NCI-H2107 treated with DMSO at 0.1 percent for 48 hours (cell line): ENCODE measurements at regions not wholly inside any gene's neighbourhood (a gene's known extent, or its start where the extent isn't known, plus 50 kb on each side); places are given as distances from the start of the nearest gene placed in this dataset.
"Not testable (repeated sequence)": the region's sequence is repeated elsewhere in the genome, so short reads cannot be mapped to it uniquely, and the experiment has no call there.

Experiments used
- DNase-seq: peaks from one replicate; lab custom pipeline; 2025; ENCODE audit not compliant: unreplicated experiment; lab: John Stamatoyannopoulos, UW

- DNase-seq, result no peak
Observed at GRCh38 chr4:32601848-32602247, 1881.7 kb downstream of the PCDH7 start.

GRCh38 chr4:32607978-32608377, 1887.8 kb downstream of the PCDH7 start:
- no peak for DNase-seq

DNA sequence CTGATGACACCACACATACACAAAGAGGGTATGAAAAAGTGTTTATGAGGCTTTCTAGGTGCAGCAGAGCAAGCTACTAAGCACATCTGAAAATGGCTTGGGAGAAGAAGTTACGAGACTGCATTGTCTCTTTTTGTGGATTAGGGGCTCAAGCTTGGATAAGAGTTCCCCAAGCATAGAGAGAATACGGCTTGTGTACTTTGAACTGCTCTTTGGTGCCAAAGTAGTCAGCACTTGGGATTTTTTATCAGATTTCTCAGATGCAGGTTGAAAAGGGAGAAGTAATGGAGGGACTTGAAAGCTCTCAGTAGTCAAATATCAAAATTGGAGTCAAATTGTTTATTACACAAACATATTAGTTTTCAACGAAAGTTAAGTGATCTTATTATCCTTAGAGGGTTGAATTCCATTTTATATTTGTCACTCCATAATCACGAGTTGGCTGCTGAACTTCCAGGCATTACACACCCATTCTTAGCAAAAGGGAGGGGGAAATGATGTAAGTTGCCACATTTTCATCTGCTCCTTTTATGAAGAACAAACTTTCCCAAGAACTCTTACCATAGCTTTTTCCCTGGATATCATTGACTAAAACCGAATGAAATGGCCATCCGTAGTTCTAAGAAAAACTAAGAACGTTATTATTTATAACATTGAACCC, 1904.9 kb downstream of the PCDH7 start:
- no peak for DNase-seq

DNA sequence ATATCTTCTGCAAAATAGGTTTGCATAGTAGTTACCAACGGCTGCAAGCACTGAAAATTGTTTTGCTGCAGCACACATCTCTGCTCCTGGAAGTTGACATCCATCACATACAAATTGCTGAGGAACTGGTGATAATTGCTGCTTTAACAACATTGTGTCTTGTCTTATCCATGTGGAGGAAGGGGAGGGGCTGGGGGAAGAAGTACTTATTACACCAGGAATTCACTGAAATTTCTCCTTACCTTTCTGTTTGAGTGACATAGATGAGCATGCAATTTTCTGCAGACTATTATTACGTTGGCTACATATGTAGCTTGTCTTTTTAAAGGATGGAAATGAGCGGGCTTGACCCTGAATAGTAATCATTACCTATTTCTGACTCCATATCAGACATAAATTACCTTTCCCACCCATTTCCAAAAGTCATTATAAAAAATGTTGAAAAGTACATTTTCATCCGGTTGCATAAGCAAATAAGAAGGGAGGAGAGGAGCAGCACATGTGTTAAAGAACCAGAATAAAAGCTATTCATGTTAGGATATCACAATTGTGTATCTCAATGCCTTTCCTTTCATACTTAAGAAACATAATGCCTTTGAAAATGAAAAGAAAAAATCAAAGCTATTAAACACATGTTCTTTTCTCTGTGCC, 1905.6 kb downstream of the PCDH7 start:
- DNase-seq, result no peak

- DNase-seq, result no peak
Observed at GRCh38 chr4:32631831-32632230, 1911.7 kb downstream of the PCDH7 start.

- DNase-seq, result no peak
Observed at GRCh38 chr4:32633421-32633820, 1913.3 kb downstream of the PCDH7 start.

GRCh38 chr4:32645653-32646052, 1925.5 kb downstream of the PCDH7 start:
- DNase-seq, result no peak

DNA sequence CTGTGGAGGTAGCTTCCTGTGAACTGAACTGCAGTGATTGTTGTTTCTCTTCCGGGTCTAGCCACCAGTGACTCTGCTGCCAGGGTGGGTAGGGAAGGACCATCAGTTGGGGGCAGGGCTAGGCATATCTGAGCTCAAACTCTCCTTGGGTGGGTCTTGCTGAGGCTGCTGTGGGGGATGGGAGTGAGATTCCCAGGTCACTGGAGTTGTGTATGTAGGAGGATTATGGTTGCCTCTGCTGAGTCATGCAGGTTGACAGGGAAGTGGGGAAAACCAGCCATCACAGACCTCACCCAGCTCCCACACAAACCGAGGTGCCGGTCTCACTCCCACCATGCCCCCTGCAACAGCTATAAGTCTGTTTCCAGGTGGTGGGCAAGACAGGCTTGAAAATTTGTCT, 1937.8 kb downstream of the PCDH7 start:
- no peak for DNase-seq

DNA sequence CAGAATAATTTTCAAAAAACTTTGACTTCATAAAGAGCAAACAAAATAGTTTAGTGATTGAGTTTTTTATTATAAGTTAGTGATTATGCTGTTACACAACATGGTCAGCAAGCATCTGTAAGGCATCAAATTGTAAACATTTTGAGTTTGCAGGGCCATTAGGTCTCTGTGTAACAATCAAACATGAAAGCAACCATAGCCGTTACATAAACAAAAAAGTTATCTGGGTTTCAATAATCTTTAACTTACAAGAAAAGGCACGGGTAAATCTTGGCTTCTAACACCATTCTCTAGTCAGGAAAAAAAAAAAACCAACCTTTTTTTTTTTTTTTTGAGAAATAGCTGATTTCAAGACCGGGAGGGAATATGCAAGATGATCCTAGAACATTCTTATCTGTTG, 1941.1 kb downstream of the PCDH7 start:
- DNase-seq, result no peak

DNA sequence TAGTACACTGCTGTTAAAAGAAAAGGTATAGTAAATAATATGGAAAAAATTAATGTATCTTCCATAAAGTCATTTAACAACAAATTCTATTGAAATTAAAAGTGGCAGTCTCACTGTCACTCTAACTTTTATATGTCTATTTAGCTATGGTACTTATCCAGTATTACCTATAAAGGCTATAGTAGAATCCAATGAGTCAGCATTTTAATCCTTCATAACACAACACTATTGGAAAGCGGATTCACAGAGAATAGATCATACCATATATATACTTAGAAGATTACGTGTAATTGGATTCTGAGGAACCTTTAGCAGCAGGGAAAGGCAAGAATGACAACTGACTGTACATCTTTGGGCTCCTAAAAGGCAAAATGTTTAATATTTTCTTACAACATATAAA, 1942.6 kb downstream of the PCDH7 start:
- no peak for DNase-seq

DNA sequence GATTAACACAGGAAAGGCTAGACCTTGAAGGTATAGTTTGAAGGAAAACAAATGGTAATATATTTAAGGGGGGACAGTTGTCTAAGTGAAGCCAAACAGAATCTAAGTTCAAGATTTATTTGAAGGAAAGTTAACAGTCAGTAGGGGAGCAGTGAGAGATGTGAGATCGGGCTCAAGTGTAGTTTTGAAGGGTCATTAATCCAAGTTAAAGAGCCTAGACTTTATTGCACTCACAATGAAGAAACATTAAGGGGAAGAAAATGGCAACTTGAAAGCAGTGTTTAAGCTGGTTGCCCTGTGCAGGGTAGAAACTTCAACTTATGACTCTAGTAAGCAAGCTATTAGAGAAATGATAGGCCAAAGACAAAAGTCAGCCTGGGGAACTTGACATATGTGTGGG, 1952.2 kb downstream of the PCDH7 start:
- DNase-seq, result no peak

DNA sequence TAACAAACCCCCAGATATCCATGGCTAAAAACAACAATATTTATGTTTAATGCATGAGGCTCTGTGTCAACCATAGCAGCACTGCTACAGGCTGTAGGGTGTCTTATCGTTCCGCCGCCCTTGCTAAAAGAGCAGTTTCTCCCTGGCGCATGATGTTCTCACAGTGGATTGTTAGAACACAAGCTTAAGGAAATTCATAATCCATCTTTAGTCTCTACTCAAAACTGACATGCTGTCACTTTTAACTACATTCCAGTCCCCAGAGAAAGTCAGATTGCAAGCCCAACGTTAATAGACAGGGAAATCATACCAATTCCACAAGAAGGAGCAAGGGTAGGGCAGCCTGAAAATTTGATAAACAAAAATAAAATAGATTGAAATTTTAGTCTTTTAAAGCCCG, 1960.8 kb downstream of the PCDH7 start:
- no peak for DNase-seq

GRCh38 chr4:32684160-32684559, 1964.0 kb downstream of the PCDH7 start:
- no peak for DNase-seq

GRCh38 chr4:32686123-32686522, 1966.0 kb downstream of the PCDH7 start:
- DNase-seq, result no peak

- DNase-seq, result no peak
Observed at GRCh38 chr4:32689518-32689917, 1969.3 kb downstream of the PCDH7 start.

- DNase-seq, result no peak
Observed at GRCh38 chr4:32697281-32697814, 1977.2 kb downstream of the PCDH7 start.

DNA sequence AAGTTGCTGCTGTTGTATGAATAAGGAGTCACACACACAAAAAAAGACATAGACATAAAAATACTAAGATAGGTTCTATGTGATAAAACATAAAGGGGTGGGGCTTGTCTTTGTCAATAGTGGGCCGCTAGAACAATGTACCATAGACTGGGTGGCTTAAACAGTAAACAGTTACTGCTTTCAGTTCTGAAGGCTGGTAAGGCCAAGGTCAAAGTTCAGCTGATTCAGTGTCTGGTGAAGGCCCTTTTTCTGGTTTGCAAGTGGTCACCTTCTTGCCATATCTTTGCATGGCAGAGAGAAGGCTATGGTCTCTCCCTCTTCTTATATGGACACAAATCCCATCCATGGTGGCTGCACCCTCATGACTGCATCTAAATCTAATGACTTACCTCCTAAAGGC, 1980.7 kb downstream of the PCDH7 start:
- no peak for DNase-seq

DNA sequence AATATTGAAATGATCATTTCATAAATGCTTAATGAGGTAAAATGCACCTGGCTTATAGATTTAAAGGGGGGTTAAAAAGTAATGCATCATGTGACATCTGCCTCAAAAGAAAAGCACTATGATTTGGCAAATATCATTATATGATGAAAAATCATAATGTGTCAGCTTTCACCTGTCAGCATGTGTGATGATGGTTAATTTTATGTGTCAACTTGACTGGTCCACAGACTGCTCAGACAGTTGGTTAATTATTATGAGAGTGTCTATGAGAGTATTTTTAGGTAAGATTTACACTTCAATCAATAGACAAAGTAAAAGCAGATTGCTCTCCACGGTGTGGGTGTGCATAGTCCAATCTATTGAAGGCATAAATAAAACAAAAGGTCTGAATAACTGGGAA, 1986.7 kb downstream of the PCDH7 start:
- DNase-seq, result no peak

GRCh38 chr4:32716090-32716620, 1996.0 kb downstream of the PCDH7 start:
- DNase-seq, result not testable (repeated sequence)

- no peak for DNase-seq
Observed at GRCh38 chr4:32735856-32736590, 2015.9 kb downstream of the PCDH7 start.

GRCh38 chr4:32744211-32744610, 2024.0 kb downstream of the PCDH7 start:
- no peak for DNase-seq

DNA sequence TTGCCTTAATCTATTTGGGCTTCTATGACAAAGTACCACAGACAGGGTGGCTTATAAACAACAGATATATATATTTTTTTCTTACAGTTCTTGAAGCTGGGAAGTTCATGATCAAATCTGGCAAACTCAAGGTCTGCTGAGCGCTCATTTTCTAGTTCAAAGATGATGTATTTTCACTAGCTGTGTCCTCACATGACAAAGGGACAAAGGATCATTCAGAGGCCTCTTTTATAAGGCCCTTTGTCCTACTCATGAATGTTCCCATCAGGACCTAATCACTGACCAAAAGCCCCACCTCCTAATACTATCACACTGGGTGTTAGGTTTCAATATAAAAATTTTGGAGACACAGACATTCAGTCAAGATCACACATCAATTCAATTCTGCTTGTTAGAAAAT, 2025.2 kb downstream of the PCDH7 start:
- DNase-seq, result no peak
